Common myeloid progenitor, CD34-positive (primary cell): ENCODE measurements at regions not wholly inside any gene's neighbourhood (a gene's known extent, or its start where the extent isn't known, plus 50 kb on each side); places are given as distances from the start of the nearest gene placed in this dataset.

Experiments used
- CTCF ChIA-PET: fragments of 350-600 bp; sonication (Branson Sonifier 250); formaldehyde crosslinking; loops from one replicate; lab custom pipeline; 2021; ENCODE audit warnings: antibody characterized with exemption; lab: Charles Lee
- POLR2A ChIA-PET: fragments of 350-600 bp; sonication (Branson Sonifier 250); formaldehyde crosslinking; loops from one replicate; lab custom pipeline; 2021; ENCODE audit warnings: antibody characterized with exemption; lab: Charles Lee
- DNase-seq, 3 donors: peaks; one replicate each; pipeline versions ENCODE4 v3.0.0 to v3.0.0-alpha.2; 2013
- H3K27ac ChIP-seq, 2 experiments: 1 replicate in 1 of 2; 2 replicates in 1 of 2; pipeline ENCODE4 v1.7.0; 2013; ENCODE audit warnings: inconsistent platforms in 2 of 2, low read length in 2 of 2, mild to moderate bottlenecking in 2 of 2, low read depth in 1 of 2, moderate library complexity in 1 of 2; ENCODE audit not compliant: severe bottlenecking in 2 of 2, insufficient read depth in 1 of 2, poor library complexity in 1 of 2
- H3K27me3 ChIP-seq, 5 experiments: replicated peaks in 2 of 5; 1 replicate in 3 of 5; 2 replicates in 2 of 5; pipeline versions ENCODE4 v1.6.1 to v1.7.0; 2013; ENCODE audit warnings: low read length in 4 of 5, mild to moderate bottlenecking in 2 of 5, moderate library complexity in 2 of 5, inconsistent platforms in 1 of 5; ENCODE audit not compliant: insufficient read depth in 5 of 5, control insufficient read depth in 4 of 5
- H3K36me3 ChIP-seq, 4 experiments: 1 replicate in 2 of 4; 2 replicates in 2 of 4; pipeline versions ENCODE4 v1.6.1 to v1.7.0; 2013; ENCODE audit warnings: low read length in 3 of 4, control low read depth in 1 of 4, mild to moderate bottlenecking in 1 of 4; ENCODE audit not compliant: control insufficient read depth in 4 of 4, insufficient read depth in 4 of 4
- H3K4me1 ChIP-seq, 4 experiments: 1 replicate in 3 of 4; 2 replicates in 1 of 4; pipeline versions ENCODE4 v1.6.1 to v1.7.1; 2013; ENCODE audit warnings: low read length in 3 of 4, mild to moderate bottlenecking in 3 of 4, control low read depth in 1 of 4, inconsistent platforms in 1 of 4, moderate library complexity in 1 of 4; ENCODE audit not compliant: control insufficient read depth in 4 of 4, insufficient read depth in 4 of 4; ENCODE audit errors: control extremely low read depth in 1 of 4
- H3K4me3 ChIP-seq, 7 experiments: 1 replicate in 4 of 7; 2 replicates in 3 of 7; pipeline versions ENCODE4 v1.5.1 to v1.7.0; 2013; ENCODE audit warnings: mild to moderate bottlenecking in 7 of 7, low read length in 6 of 7, moderate library complexity in 6 of 7, inconsistent platforms in 2 of 7, low read depth in 2 of 7, control low read depth in 1 of 7; ENCODE audit not compliant: insufficient read depth in 4 of 7, control insufficient read depth in 1 of 7; ENCODE audit errors: extremely low read depth in 1 of 7
- H3K9me3 ChIP-seq, 5 experiments: 1 replicate in 4 of 5; 2 replicates in 1 of 5; pipeline versions ENCODE4 v1.6.1 to v1.7.1; 2013; ENCODE audit warnings: low read length in 4 of 5, mild to moderate bottlenecking in 2 of 5, inconsistent platforms in 1 of 5, low read depth in 1 of 5, moderate library complexity in 1 of 5; ENCODE audit not compliant: control insufficient read depth in 4 of 5, insufficient read depth in 2 of 5; ENCODE audit errors: control extremely low read depth in 1 of 5
- WGBS: methylation state at CpG from one replicate; pipeline ENCODE4 v1.1.5; 2013; ENCODE audit not compliant: insufficient coverage; 5-methylcytosine and 5-hydroxymethylcytosine counted together

DNA sequence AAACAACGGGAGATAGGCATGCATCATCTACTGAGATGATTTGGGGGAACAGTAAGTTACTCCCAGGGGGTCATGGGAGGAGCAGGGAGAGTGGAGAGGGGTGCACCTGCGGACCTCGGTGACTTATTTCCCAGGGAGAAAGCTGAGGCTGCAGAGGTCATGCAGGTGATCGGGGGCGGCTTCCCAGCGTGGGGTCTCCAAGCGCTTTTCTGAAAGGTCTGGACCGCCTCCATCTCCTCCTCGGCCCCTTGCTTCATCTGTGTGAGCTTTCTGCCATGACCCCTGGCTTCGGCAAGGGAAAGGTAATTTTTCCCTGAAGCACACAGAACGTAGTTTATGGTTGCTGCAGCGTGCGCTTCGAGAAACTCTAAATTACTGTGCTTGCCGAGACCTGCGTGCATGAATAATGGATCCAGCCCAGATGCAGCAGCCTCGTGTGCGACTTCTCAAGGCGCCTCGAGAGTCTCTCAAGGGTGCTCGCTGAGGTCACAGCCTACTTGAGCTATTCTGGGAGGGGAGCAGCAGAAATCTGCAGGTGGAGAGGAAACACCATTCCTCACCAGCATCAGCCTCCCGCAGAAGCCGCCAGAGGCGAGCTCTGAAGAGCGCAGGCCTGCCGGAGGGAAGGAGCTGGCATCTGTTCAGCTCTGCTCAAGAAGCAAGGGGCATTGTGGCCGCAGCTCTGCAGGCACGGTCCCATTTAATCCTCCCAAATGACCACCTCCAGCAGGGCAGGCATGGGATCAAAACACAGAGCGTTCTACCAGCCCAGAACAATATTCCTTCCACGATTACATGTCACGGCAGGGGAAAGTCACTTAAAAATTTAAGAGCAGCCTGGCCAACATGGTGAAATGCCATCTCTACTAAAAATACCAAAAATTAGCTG is 308.4 kb upstream of the MYT1L start:
- Histone ChIP-seq H3K36me3 (no peaks in the 10 kb centered on the region), H3K27ac (no peak overlapping the region), H3K9me3 (no peaks in the 10 kb centered on the region), H3K4me1 (no peaks in the 10 kb centered on the region), H3K4me3 (no peak overlapping the region), H3K27me3 (peaks cover 0 to under 1% (median 0%) of the 10 kb centered on the region in 5 experiments)
- POLR2A ChIA-PET: no interaction called here
- CTCF ChIA-PET: interaction anchor here (0.9 kb wide), 1 partner anchor 23 kb away, joined by 3 read pairs; no protein-coding TSS in a partner anchor
- no peak for DNase-seq
- 94% methylated on average over 28 of the region's 31 CpGs for WGBS

DNA sequence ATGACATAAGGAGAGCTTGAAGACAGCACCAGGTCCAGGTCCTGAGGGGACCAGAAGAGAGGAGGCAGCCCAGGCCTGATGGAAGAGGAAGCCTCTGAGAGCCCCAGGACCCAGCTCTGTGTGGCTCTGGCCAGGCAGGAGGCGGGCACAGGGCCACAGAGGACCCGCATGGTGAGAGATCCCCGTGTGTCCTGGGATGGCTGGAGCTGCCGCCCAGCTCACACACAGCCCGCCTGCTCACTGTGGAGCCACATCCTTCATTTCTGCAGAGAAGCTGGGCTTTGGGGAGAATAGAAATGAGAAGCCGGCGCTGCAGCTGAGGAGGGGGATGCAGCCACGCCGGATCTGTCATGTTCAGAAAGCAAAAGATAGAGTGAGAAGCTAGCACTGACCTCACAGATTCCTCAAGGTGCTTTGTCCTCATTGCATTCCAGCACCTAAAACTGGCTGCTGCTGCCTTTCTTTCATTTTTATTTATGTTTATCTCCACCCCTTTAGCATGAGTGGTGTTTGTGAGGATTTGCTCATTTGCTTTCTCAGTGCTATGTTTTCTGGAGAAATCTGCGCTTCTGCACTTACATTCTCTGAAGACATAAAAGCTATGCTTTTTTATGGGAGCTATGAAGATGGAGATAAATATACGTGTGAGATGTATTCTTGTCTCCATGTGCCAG is 307.6 kb upstream of the MYT1L start:
- 92% methylated on average over 11 of the region's 11 CpGs for WGBS
- Histone ChIP-seq H3K27ac (no peak overlapping the region), H3K27me3 (no peaks in the 10 kb centered on the region), H3K9me3 (no peaks in the 10 kb centered on the region), H3K4me3 (no peak overlapping the region), H3K36me3 (no peaks in the 10 kb centered on the region), H3K4me1 (no peaks in the 10 kb centered on the region)
- no peak for DNase-seq
- CTCF ChIA-PET: interaction anchor here (0.9 kb wide), 1 partner anchor 22 kb away, joined by 3 read pairs; no protein-coding TSS in a partner anchor
- POLR2A ChIA-PET: no interaction called here

GRCh38 chr2:2636813-2637212 is 305.7 kb upstream of the MYT1L start:
- no peak overlapping the region for H3K4me3 ChIP-seq
- no peak overlapping the region for H3K27ac ChIP-seq
- no peaks in the 10 kb centered on the region for H3K27me3 ChIP-seq
- CTCF ChIA-PET: interaction anchor here (0.7 kb wide), 1 partner anchor 1014 kb away, joined by 3 read pairs; no protein-coding TSS in a partner anchor
- POLR2A ChIA-PET: no interaction called here
- no peaks in the 10 kb centered on the region for H3K9me3 ChIP-seq
- H3K36me3 ChIP-seq: no peaks in the 10 kb centered on the region
- H3K4me1 ChIP-seq: no peaks in the 10 kb centered on the region
- WGBS: 98% methylated on average over 5 of the region's 5 CpGs
- no peak for DNase-seq

DNA sequence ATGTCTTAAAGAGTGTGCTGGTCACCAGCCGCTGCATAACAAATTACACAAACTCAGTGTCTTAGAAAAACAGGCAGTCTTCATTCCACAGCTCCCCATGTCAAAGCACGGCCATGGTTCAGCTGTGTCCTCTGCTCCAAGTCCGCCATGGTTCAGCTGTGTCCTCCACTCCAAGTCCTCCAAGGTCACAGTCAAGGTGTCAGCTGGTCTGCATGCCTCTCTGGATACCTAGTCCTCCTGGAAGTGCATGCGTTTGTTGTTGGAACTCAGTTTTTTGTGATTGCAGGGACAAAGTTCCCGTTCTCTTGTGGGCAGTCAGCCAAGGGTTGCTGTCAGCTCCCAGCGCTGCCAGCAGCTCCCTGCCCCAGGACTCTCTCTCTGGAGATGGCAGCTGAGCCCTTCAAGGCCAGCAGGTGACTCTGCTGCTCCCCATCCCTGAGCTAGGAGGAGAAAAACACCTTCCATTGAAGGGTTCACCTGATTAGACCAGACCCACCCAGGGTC is 304.0 kb upstream of the MYT1L start:
- H3K4me3 ChIP-seq: no peak overlapping the region
- DNase-seq: no peak
- CTCF ChIA-PET: no interaction called here
- WGBS: 100% methylated on average over 5 of the region's 6 CpGs
- POLR2A ChIA-PET: no interaction called here
- no peaks in the 10 kb centered on the region for H3K36me3 ChIP-seq
- no peak overlapping the region for H3K27ac ChIP-seq
- no peaks in the 10 kb centered on the region for H3K4me1 ChIP-seq
- H3K27me3 ChIP-seq: no peaks in the 10 kb centered on the region
- H3K9me3 ChIP-seq: no peaks in the 10 kb centered on the region

GRCh38 chr2:2633017-2633416 is 301.9 kb upstream of the MYT1L start:
- POLR2A ChIA-PET: no interaction called here
- Histone ChIP-seq H3K27me3 (no peaks in the 10 kb centered on the region), H3K27ac (no peak overlapping the region), H3K4me1 (no peaks in the 10 kb centered on the region), H3K9me3 (no peaks in the 10 kb centered on the region), H3K36me3 (no peaks in the 10 kb centered on the region), H3K4me3 (no peak overlapping the region)
- WGBS: 95% methylated on average over 7 of the region's 8 CpGs
- CTCF ChIA-PET: interaction anchor here (0.9 kb wide), 1 partner anchor 66 kb away, joined by 3 read pairs; no protein-coding TSS in a partner anchor
- DNase-seq: no peak

DNA sequence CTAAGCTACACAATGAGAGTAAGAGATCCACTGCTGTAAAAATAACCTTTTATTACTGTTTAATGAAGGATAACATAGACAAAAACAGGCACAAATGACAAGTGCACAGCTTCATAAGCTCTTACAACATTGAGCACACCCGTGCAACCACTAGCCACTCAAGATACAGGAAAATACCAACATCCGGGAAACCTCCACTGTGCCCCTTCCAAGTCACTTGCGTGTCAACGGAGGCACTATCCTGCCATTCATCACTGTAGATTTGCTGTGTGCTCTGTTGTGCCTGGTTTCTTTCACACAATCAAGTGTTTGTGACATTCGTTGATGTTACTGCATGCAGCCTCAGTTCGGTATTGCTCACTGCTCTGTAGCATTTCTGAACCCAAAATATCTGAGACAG is 292.9 kb upstream of the MYT1L start:
- no peak overlapping the region for H3K4me3 ChIP-seq
- no peaks in the 10 kb centered on the region for H3K36me3 ChIP-seq
- H3K27ac ChIP-seq: no peak overlapping the region
- H3K9me3 ChIP-seq: peaks cover 0 to 5% (median 0%) of the 10 kb centered on the region in 5 experiments
- peaks cover 0 to 6% (median 0%) of the 10 kb centered on the region in 5 experiments for H3K27me3 ChIP-seq
- WGBS: 91% methylated on average over 6 of the region's 6 CpGs
- no peak for DNase-seq
- ChIA-PET POLR2A (no interaction called here), CTCF (no interaction called here)
- H3K4me1 ChIP-seq: no peaks in the 10 kb centered on the region
